CD4-positive, alpha-beta T cell treated with Interleukin-10 for 1 hour (primary cell): ENCODE measurements at regions not wholly inside any gene's neighbourhood (a gene's known extent, or its start where the extent isn't known, plus 50 kb on each side); places are given as distances from the start of the nearest gene placed in this dataset.

Experiments used
- DNase-seq: peaks from one replicate; pipeline ENCODE4 v3.0.0-alpha.2; 2020

DNA sequence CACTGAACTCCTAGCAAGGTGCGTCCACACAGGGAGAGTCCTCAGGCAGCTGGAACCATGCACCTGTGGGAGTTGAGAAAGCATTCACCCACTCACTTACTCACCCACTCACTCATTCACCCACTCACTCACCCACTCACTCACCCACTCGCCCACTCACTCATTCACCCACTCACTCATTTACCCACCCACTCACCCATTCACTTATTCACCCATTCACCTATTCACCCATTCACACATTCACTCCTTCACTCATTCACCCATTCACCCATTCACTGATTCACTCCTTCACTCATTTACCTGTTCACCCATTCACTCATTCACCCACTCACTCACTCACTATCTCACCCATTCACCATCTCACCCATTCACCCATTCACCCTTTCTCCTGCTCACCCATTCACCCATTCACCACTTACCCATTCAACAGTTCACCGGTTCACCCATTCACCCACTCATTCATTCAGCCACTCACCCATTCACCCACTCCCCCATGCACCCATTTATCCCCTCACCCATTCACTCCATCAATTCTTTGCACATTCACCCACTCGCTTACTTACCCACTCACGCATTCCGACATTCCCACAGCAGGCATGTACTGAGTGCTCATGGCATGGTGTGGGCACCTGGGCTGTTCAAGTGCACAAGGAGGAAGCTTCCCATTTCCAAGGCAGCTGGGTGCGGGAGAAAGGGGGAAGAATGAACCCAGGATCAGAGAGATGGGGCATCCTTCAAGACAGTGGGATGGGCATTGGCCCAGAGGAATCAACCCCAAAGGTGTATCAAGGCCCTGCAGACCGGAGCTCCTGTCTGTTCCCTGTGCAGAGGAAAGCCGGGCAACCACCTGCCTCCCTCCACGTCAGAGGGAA, 135.2 kb upstream of the C14orf180 start:
- DNase-seq: no peak

DNA sequence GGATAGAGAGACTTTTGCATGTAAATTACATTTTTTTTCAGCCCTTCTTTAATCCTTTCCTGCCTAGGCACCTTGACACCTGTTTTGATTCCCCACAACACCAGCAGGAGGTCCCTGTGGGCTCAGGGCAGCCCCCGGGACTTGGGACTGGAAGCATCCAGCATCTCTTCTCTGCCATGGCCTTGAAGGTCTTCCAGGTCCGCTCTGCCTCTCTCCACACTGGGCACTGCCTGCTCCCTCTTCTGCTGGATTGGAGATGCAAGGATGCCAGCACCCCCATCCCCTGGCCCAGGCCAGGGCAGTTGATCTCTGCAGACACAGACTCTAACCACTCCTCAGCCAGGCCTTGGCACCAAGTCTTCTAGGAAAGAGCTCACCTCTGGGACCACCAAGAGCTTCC, 134.5 kb upstream of the C14orf180 start:
- DNase-seq: no peak

DNA sequence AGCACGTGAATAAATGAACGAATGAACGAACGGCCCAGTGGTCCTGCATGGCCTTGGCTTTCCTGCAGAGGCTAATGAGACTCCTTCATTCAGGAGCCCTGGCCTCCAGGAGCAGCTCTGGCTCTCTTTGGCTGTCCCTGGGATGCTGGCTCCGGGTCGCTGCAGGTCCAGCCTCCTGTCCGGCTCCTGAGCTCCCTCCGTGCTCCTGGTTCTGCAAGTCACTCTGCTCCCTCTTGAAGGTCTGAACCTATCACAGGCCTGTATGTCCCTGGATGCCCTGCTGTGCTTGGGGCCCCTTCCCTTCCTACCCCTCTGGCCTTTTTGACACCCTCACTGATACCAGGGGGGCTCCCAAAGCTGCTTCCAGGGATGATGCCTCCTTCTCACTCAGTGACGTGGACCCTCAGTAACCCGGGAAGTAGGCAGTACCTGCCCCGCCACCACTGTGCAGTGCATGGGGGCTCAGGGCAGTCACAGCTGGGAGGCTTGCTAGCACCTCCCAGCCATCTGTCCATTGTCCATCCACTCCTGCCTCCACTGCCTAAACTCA, 133.7 kb upstream of the C14orf180 start:
- DNase-seq: no peak

DNA sequence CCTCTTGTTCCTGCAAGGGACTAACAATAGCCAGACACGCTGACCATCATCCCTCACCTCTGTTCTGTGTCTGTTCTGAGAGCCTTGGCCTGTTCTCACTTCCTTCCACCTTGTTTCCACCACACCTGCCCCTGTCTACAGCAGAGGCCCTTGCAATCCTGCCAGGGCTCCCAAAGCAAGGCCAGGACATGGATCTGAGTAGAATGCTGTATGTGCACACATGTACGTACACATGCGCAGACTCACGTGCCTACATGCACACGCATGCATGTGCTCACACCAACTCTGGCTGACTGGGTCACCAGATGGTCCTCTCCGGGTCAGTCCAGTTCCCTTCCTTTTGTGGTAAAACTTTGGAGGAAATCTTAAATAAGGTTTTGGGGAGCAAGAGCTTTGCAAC, 133.0 kb upstream of the C14orf180 start:
- DNase-seq: no peak

DNA sequence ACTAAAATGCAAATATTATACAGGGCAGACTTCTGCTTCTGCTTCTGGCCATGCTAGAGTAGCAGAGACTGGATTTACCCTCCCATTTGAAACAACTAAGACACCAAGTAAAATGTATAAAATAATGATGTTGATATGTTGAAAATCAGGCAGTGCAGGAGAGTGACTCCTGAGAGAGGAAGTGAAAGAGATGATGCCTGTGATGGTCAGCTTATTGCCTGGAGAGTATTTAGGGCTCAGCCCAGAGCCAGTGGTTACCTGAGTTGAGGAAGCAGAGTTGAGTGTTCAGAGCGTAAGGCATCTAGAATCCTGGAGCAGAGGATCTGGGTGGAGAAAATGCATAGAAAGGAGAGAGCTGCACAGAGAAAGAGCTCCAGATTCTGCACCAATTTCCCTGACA, 131.8 kb upstream of the C14orf180 start:
- no peak for DNase-seq

DNA sequence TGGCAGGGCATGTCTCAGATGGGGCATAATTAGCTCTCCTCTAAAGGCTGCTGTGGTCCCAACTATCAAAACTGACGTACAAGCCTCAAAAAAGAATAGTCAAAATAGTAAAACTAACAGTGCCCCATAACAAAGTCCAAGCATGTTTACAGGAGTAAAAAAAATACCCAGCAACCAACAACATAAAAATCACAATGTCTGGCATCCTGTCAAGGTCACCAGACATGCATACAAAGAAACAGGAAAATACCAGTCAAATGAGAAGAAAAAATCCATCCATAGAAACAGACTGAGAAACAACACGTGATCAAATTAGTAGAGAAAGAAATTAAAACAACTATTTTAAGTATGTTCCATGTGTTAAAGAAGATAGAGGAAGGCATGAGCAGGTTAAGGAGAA, 131.2 kb upstream of the C14orf180 start:
- DNase-seq: no peak

DNA sequence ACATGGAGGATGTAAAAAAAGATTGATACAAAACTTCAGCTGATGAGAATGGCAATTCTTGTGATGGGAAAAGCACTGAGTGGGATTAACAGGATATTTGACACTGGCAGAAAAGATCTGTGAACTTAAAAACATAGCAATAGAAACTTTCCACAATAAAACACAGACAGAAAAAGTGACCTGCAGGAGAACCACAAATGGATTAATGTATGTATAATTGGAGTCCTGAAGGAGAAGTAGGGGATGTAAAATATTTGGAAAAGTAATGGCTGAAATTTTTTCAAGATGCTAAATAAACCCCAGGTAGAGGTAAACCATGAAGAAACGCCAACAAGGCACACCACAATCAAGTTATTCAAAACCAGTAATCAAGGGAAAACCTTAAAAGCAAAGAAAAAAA, 130.8 kb upstream of the C14orf180 start:
- no peak for DNase-seq

DNA sequence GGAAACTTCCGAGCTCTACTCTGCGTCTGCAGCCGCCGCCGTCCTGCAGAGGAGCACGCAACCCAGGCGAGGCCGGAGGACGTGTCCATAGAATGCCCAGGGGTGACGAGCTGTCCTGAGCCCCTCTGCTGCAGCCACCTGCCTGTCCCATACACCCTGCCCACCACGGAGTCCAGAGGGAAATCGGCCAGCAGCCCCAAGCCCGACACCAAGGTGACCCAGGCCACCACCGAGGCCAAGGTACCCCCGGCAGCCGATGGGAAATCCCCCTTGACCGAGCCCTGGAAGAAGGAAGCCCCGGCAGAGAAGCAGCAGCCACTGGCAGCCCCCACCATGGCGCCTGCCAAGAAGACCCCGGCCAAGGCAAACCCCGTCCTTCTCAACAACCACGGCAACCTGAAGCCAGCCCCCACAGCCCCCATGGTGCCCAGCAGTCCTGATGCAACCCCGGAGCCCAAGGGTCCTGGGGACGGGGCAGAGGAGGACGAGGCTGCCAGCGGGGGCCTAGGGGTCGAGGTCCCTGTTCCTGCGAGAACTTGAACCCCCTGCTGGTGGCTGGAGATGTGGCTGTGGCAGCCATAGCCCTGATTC, 128.7 kb upstream of the C14orf180 start:
- no peak for DNase-seq

DNA sequence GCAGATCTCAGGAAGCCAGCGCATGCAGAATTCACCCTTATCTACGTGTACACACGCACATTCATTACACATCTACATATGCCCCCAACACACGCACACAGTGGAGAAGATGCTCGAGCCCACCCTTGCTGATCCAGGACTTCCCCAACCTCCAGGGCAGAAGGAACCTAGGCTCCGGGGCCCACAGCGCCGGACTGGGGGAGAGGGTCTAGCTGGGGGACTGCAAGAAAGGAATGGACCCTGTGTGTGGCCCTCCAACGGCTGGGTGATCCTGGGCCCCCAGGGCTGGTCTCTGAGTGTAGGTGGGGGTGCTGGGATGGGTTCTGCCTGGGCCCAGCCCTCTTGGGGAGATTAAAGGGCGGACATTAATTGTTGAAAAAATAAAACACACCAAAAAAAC, 128.1 kb upstream of the C14orf180 start:
- no peak for DNase-seq

DNA sequence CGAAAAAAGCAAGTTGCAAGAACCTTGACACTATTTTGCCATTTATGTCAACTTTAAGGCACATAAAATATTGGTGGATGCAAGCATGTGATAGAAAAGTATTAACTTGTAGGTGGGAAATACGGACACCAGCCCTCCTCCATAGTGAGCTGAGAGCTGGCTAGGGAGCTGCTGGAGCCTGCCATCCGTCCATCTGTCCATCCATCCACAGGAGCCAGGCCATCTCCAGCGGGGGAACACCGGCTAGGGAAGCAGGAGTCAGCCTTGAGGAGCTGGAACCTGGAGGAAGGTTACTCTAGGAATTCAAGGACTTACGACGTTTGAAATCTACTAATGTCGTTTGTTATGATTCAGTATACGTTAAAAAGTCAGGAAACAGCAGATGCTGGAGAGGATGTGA, 120.7 kb upstream of the C14orf180 start:
- no peak for DNase-seq

DNA sequence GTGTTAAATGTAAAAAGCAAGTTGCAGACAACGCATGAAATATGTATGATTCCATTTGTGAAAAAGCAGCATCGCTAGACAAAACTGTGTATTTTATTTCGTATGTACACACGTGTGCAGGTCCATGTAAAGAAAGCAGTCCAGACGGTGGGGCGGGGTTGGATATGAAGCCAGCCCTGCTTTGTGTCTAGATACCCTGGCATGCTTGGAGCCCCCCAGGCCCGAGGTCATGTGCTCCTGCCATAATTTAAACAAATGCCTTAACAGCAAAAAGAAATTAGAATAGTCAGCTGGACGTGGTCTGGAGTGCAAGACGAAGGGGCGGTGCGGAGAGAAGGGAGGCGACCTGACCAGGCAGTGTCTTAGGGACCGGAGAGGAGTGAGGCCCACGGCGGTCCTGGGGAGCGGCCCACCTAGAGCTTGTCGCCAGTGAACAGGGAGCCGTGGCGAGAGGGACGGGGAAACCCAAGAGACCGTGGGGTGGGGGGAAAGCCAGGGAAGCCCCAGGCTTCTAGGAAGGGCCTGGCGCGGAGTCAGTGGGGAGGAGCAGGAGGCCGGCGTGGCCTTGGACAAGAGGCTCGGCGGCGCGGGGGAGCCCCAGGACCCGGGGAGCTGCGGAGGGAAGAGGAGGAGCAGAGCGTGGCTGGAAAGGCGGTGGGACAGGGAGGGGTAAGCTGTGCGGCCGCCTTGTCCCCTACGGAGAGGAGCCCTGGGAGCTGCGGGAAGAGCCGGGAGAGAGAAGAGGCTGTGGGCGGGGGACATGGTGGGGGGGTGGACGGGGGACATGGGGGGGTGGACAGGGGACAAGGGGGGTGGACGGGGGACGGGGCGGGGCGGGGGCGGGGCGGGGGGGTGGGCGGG, 118.5 kb upstream of the C14orf180 start:
- no peak for DNase-seq

DNA sequence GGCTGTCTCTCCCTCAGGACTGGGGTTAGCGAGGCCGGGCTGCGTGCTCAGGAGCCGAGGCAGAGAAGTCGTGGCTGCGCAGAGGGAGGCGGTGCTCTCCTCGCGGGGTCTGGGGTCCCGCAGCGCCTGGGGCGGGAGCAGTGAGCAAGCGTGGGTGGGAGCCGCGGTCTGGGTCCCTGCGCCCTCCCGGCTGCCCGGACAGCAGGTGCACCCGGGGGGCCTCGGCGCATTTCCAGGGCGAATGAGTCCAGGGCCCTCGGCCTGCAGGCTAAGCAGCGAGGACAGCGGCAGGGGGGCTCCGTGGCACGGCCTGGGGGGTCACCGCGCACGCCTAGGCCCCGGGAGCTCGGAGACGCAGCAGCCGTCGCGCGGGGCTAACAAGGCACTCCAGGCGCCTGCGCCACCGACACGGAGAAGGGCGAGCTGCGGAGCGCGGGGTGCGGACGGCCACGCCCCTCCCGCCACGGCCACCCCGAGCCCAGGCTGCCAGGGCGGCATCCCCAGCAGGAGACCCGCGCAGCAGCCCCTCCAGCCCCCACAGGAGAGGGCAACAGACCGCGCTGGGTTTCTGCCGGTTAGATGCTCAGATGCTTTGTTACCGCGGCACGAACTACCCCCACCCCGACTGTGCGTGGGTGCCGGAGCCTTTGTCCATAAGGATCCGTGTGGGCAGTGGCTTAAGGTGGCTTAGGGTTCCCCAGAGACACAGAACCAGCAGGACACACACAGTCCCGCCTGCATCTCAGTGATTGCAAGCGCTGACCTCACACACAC, 117.7 kb upstream of the C14orf180 start:
- no peak for DNase-seq

DNA sequence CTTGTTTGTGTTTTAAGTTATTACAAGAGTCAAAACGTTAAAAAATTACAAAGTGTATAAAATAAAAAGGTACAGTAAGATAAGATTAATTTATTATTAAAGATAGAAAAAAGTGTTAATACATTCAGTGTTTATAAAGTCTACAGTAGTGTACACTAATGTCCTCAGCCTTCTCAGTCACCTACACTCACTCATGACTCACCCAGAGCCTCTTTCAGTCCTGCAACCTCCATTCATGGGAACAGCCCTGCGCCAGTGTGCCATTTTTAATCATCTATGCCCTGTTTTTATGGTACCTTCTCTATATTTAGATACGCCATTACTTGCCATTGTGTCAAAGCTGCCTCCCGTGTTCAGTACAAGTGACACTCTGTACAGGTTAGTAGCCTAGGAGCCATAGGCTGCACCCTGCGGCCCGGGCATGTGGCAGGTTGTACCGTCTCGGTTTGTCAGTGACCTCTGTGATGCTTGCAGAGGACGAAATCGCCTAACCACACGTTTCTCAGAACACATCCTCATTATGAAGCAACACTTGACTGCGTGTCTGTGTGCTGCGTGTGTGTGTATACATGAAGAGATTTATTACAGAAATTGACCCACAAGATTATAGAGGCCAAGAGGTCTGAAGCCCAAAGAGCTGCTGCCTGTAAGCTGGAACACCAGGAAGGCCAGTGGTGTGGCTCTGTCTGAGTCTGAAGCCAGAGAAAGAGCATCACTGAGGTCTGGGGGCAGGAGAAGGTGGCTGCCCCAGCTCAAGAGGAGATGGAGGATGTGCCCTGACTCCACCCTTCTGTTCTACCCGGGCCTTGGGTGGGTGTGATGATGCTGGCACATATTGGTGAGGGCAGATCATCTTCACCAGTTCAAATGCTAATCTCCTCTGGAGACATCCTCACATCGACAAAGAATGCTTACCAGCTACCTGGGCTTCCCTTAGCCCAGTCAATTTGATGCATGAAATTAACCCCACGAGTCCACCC, 116.6 kb upstream of the C14orf180 start:
- no peak for DNase-seq

DNA sequence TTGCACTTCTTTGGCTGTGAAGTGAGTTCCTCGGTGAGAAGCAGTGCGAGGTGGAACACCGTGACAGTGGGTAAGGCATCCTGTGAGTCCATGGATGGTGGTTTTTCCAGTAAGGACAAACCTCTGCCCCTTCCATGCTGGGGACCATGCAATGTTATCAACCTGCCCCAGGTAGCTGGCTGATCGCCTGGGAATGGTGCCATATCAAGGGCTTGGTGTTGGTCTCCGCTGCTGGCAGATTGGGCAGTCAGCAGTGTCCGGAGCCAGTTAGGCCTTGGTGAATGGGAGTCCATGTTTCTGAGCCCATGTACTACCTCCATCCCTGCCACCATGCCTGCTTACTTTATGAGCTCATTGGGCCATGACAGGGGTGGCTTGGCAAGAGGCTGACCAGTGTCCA, 114.7 kb upstream of the C14orf180 start:
- DNase-seq: no peak

DNA sequence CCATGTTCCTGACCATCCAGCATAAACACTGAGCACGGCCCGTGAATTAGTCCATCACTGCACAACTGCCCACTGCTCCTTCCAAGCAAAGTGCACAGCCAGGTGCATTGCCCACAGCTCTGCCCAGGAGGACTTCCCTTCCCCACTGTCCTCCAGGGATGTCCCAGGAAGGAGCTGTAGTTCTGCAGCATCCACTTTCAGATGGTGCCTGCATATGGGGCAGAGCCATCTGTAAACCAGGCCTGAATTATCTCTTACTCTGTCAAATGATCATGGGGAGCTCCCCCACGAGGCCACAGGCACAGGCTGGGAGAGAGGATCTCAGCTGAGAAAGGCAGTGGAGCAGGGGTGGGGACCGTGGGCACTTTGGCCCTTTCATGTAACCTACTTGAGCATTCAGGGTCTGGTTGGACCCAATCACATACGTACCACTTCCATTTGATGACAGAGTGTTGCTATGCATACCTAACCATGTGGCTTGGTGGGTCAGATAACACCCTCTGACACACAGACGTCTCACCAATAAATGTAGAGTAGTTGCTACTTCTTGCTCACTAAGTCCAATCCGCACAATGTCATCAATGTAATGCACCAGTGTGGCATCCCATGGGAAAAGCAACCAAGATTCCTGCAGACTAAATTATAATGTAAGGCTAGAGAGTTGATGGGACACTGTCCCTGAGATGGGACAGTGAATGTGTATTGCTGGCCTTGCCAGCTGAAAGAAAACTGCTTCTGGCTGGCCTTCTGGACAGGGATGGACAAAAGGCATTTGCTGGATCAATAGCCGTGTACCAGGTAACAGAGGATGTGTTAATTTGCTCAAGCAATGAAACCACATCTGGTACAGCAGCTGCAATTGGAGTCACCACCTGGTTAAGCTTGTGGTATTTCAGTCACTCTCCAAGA, 113.8 kb upstream of the C14orf180 start:
- DNase-seq: no peak

DNA sequence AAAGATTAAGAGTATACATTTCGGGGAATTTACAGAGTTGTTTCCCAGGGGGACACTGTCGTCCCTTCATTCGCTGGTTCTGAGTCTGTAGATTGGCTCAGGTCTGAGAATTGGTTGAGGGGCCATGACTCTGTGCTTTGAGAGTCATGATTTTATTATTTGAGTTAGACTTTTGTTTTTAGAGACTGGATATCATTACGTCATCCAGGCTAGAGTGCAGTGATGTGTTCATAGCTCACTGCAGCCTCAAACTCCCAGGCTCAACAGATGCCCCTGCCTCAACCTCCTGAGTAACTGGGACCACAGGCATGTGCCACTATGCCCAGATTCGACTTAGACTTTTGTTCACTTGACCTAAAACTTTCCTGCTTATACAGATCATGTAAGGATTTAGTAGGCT, 112.3 kb upstream of the C14orf180 start:
- no peak for DNase-seq

DNA sequence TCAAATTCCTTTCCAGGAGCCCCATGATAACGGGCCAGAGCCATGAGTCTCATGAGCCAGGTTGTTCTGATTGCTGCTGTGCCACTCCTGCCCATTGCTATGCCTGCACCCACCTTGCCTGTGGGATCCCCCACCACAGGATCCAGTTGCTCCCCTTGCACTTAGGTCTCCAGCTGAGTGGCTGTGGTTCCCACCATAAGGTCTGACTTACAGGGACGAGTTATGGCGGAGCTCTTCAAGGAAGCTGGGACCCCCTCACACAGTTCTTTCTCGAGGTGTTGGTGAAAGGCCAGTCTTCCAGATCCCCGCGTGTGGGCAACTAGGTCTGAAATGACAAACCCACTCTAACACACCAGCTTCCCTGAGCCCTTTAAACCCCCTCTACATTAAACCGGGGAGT, 111.9 kb upstream of the C14orf180 start:
- no peak for DNase-seq

DNA sequence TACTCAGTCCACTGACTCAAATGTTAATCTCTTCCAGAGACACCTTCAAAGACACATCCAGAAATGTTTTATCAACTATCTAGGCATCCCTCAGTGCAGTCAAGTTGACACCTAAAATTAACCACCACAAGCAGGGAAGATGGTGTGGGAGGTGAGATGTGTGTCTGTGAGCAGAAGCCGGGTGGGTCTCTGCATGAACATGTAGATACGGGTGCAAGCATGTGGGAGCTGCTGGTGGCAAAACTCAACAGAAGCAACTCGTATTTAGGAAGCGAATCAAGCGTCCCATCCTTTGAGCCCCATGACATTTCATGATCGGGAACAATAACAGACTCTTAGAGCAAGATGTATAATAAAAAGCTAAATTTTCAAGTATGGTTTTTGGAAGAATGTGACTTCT, 110.0 kb upstream of the C14orf180 start:
- no peak for DNase-seq

DNA sequence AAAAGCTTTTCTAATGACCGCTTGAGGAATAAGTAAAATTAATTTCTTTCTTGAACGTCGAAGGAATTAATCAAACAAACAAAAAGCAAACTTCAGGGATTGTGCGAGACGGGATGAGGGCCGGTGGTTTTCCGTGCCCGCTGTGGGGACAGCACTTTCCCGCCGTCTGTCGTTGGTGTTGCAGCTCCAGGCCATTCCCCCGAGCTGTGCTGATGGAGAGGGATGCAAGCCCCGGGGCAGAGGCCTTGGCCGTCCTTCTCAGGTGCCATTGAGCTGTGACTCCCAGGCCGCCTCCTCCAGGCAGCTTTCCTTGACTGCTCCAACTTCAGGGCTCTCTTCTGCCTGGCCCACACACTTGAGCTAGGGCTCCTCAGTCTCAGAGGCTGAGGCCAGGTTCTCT, 109.0 kb upstream of the C14orf180 start:
- no peak for DNase-seq

DNA sequence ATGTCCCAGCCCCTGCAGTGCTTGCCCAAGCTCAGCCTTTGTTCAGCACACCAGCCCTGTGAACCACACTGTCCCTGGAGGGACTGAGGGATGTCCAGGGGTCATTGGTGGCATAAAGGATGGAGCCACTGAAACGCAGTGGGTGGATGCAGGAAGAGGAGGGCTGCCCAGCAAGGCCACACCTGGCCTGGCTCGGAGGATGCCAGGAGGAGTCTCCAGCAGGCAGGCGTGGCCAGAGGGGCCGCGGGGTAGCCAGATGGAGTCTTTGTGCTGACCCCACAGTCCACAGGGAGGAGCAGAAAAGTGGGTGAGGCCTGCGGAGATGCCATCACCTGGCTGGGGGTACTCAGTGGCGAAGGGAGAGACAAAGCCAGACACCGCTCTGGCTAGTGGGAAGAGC, 108.5 kb upstream of the C14orf180 start:
- DNase-seq: no peak
